ENCODE measurements at regions not wholly inside any gene's neighbourhood (a gene's known extent, or its start where the extent isn't known, plus 50 kb on each side); places are given as distances from the start of the nearest gene placed in this dataset.
"Not testable (repeated sequence)": the region's sequence is repeated elsewhere in the genome, so short reads cannot be mapped to it uniquely, and the experiment has no call there.

DNA sequence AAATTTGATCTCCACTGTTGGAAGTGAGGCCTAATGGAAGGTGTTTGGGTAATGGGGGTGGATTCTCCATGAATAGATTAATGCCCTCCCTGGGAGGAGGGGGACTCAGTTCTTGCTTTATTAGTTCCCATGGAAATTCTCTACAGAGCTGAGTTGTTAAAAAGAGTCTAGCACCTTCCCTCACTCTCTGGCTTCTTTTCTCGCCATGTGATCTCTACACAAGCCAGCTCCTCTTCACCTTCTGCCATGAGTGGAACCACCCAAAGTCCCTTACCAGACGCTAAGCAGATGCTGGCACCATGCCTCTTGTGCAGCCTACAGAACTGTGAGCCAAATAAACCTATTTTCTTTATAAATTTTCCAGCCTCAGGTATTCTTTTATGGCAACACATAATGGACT is 465.8 kb upstream of the ANO5 start:
- DNase-seq, result no peak

DNA sequence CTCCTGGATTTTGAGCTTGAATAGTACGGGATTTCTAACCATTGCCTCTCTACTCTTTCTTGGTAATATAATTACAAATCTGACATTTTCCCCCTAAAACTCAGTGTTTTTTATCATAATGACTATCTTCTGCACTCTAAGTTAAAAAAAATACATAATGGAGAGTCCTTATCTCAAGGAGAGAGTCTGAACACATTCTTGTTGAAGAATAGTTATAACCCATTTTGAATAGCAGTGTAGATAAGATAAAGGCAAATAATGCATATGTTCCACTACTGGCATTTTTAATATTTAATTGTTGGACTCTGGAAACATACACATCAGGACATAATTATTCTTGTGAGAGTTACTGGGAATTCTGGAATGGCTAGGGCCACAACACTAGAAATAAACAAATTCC is 456.5 kb upstream of the ANO5 start:
- no peak for DNase-seq

DNA sequence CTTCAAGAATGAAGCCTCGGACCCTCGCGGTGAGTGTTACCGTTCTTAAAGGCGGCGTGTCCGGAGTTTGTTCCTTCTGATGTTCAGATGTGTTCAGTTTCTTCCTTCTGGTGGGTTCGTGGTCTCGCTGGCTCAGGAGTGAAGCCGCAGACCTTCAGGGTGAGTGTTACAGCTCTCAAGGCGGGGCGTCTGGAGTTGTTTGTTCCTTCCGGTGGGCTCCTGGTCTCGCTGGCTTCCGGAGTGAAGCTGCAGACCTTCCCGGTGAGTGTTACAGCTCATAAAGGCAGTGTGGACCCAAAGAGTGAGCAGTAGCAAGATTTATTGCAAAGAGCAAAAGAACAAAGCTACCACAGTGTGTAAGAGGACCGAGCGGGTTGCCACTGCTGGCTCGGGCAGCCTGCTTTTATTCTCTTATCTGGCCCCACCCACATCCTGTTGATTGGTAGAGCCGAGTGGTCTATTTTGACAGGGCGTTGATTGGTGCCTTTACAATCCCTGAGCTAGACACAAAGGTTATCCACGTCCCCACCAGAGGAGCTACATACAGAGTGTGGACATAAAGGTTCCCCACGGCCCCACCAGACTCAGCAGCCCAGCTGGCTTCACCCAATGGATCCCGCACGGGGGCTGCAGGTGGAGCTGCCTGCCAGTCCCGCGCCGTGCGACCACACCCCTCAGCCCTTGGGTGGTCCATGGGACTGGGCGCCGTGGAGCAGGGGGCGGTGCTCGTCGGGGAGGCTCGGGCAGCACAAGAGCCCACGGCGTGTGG is 440.2 kb upstream of the ANO5 start:
- DNase-seq, result not testable (repeated sequence)

DNA sequence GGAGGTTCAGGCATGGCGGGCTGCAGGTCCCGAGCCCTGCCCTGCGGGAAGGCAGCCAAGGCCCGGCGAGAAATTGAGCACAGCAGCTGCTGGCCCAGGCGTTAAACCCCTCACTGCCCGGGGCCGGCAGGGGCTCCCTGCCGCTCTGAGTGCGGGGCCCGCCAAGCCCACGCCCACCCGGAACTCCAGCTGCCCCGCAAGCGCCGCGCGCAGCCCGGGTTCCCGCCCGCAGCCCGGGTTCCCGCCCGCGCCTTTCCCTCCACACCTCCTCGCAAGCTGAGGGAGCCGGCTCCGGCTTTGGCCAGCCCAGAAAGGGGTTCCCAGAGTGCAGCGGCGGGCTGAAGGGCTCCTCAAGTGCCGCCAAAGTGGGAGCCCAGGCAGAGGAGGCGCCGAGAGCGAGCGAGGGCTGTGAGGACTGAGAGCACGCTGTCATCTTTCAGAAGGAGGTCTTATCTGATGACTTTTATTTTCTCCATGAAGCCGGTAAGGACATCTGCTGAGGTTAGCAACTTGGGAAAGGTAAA is 439.6 kb upstream of the ANO5 start:
- DNase-seq, result not testable (repeated sequence)

DNA sequence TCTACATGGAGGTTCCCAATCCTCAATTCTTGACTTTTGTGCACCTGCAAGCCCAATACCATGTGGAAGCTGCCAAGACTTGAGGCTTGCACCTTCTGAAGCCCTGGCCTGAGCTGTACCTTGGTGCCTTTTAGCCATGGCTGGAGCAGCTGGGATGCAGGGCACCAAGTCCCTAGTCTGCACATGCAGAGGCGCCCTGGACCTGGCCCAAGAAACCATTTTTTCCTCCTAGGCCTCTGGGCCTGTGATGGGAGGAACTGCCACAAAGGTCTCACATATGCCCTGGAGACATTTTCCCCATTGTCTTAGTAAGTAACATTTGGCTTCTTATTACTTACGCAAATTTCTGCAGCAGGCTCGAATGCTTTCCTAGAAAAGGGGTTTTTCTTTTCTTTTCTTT is 431.9 kb upstream of the ANO5 start:
- no peak for DNase-seq

DNA sequence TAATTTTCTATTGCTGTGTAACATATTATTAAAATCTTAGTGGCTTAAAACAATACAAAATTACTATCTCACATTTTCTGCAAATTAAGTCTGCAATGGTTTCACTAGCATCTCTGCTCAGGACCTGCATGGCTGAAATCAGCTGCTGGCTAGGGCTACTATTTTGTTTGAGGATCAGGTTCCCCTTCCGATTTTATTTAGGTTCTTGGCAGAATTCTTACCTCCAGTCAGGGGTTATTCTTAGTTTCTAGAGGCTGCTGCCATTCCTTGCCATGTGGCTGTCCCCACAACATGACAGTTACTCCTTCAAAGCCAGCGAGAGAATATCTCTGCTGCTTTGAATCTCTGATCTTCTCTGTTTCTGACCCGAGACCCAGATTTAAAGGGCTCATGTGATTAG is 424.5 kb upstream of the ANO5 start:
- DNase-seq, result no peak

DNA sequence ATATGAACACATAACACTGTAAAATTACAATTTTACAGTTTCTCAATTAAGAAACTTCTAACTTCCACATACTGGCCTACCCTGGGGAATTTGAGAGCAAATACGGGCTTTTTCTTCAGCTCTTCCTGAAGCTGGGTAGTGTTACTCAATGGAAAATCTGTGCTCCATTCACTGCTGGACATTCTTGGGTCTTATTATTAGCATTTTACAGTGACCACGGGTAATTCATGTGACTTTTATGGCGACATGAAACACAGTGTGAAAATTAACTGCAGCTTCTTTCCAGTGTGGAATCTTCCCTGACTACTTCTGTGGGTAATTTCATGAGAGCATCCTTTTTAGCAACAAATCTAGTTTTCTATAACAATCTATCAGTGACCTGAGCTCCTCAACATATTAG is 423.7 kb upstream of the ANO5 start:
- no peak for DNase-seq

DNA sequence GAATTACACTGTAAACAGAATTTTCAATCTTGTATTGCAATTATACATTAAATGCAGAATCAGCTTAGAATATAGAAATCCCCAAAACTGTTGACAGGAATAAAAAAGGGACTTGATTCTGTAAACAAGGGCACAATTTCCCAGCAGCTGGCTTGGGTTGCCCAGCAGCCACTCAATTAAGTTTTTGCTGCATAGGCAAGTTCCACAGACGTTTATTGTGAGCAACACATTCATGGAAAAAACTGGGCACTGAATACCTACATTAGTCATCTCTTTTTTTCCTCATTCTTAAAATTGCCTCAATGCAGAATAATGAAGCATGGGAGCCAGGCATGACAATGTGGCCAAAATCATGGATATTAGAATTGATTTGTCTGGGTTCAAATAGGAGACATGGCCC is 421.8 kb upstream of the ANO5 start:
- DNase-seq, result no peak

DNA sequence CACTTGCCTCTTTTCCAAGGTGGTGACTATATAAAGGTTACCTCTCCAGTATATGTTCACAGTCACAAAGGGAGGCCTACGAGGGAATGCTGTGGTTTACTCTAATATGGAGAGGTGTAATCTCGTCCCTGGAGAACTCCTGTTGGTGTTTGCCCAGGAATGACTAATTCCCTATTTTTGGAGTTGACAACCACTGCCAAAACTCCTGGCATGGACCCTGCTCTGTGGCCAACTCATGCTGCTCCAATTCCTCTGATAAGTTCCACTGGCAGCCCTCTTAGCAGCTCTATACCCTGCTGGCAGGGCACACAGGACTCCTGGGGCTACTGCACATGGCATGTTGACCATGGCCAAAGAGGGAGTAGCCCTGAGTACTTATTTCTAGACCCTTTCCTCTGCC is 418.7 kb upstream of the ANO5 start:
- DNase-seq, result no peak

DNA sequence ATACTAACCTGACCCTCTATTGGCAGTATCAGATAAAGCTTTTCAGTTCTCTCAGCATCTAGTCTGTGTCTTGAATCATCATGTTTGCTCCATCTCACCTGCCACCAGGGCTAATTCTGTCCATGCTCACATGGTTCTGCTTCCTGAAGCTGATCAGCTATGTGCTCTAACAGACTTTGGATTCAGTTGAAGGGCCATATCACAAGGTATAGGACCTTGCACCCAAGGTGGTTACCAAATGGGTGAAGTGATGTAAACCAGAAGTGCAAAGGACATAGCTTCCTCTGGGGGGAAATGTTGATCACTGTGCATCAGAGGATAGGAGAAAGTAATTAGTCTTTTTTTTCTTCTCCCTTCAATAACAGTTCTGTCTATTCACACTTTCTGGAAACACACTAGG is 417.0 kb upstream of the ANO5 start:
- DNase-seq, result no peak

DNA sequence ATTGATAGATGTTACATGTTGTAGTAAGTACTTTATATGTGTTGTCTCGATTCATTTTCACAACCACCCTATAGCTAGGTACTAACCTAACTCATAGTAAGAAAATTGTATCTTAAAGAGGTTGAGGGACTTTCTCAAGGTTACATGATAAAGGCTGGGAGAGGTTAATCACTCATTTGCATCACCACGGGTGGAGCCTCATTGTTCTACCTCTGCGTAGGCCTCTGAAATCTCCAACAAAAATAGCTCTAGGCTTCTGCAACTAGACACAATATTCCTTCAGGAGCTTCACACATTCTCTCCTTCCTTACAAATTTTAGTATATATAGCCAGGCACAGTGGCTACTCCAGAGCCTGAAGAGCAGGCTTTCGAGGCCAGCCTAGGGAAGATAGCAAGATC is 408.9 kb upstream of the ANO5 start:
- DNase-seq, result no peak

DNA sequence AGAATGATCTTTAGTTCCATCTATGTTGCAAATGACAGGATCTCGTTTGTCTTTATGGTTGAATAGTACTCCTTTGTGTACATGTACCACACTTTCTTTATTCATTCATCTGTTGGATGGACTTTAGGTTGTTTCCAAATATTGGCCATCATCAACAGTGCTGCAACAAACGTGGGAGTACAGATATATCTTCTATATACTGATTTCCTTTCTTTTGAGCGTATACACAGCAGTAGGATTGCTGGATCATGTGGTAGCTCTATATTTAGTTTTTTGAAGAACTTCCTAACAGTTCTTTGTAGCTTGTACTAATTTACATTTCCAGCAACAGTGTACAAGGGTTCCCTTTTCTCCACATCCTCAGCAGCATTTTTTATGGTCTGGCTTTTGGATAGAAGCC is 407.5 kb upstream of the ANO5 start:
- no peak for DNase-seq

DNA sequence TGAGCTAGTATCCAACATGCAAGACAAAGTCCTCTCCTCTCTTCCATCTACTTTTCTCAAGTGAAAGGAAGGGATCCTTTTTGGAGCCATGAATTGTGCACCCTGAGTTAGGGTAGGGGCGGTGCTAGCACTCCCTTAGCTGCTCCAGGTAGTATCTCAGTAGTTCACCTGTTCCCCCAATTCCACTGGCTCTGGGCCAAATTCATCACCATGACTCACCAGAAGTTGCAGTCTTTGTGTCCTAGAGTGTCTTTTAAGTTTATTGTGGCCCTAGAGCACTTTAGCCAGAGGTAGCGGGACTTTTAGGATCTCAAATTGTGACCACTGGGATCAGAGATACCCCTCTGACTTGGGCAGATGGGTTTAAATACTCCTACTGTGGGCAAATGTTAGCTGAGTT is 398.6 kb upstream of the ANO5 start:
- no peak for DNase-seq

DNA sequence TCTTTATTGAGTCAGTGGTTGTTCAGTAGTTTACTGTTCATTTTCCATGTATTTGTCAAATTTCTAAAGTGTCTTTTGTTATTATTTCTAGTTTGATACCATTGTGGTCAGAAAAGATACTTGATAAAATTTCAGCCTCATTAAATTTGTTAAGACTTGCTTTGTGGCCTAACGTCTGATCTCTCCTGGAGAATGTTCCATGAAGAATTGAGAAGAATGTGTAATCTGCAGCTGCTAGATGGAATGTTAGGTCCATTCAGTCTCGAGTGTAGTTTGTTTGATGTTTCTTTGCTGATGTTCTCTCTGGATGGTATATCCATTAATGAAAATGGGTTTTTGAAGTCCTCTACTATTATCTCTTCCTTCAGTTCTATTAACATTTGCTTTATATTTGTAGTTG is 394.7 kb upstream of the ANO5 start:
- DNase-seq, result no peak

DNA sequence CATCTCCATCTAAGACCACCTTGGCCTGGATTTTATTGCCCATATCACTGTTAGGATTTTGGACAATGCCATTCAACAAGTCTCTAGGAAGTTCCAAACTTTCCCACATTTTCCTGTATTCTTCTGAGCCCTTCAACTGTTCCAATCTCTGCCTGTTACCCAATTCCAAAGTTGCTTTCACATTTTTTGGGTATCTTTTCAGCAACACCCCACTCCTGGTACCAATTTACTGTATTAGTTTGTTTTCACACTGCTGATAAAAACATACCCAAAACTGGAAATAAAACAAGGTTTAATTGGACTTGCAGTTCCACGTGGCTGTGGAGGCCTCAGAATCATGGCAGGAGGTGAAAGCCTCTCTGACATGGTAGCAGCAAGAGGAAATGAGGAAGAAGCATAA is 388.4 kb upstream of the ANO5 start:
- DNase-seq, result not testable (repeated sequence)

DNA sequence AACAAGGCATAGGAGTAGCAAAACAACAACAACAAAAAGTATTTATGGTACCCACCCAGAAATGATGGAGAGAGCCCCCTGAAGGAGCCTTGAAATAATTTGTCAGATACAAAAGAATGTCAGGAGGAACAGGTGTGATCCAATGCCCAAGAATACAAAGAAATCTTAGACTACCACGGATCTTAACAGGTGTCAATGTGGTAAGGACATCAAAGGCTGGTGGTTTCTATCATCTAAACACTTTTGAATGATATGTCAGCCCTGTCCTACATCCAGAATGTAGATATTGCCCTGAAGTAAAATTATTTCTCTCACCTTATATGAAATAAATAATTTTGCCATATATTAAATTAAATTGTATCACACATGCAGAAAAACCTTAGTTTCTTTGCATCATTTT is 386.4 kb upstream of the ANO5 start:
- no peak for DNase-seq

DNA sequence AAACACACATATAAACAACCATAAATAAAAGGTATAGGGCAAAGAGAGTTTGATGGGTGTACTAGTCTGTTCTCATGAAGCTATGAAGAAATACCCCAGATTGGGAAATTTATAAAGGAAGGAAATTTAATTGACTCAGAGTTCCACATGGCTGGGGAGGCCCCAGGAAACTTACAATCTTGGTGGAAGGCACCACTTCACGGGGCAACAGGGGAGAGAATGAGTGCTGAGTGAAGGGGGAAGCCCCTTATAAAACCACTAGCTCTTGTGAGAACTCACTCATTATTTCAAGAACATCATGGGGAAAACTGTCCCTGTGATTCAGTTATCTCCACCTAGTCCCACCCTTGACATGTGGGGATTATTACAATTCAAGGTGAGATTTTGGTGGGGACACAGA is 385.9 kb upstream of the ANO5 start:
- no peak for DNase-seq

DNA sequence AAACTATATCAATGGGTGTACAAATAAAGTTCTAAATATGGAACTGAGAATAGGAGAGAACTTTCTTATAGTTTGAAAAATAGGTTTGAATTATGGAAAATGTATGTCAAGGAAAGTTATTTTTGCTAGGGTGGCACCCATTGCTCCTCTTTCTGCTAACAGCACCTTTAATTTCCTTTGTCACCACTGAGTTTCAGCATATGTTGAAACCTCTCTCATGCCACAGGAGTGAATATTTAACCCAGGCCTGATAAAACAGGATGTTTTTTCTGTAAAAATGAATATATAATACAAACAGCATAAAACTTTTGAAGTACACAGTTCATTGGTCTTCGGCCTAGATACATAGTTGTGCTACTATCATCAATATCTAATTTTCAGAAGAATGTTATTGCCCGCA is 385.5 kb upstream of the ANO5 start:
- no peak for DNase-seq

DNA sequence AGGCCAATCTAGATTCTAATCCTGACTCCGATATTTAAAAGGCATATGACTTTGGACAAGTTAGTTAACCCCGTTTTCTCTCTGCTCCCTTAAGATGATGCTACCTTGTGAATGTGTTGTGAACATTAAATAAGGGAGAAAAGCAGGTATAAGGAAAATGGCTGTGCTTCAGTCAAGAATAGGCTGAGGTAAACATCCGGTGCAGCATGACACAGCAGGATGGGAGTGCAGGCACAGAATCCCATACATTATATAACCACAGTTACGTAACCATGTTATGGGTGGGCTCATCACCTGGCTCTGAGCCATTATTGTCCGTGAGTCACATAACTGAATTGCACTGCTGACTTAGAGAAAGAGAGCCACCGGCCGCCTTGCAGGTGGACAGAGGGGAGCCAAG is 382.2 kb upstream of the ANO5 start:
- no peak for DNase-seq

DNA sequence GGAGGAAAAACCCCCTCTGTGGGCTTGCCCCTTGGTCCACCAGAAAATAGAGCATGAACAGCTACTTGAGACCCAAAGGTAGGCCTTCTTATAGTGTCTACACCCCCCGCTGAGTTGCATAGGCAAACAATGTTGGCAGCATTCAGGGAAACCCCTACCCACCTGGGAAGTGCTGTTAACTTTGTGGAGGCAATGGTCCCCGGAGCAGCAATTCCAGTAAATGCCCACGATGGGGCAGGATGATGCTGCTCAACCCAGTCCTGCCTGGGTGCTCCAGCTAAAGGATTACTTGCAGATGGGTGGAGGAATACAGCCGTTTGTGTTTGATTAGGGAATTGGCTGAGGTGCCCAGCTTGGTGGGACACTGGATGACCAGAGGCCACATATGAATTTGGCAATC is 381.3 kb upstream of the ANO5 start:
- DNase-seq, result no peak

DNA sequence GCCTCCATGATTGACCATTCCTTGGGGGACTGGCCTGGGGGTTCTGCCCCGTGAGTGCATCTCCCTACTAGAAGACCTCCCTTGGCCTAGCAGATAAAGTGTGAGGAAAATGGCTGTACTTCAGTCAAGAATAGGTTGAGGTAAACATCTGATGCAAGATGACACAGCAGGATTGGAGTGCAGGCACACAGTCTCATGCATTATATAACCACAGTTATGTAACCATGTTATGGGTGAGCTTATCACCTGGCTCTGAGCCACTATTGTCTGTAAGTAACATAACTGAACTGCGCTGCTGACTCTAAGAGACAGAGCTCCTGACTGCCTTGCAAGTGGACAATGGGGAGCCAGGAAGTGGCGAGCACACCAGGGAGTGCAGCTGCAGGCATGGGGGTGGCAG is 378.7 kb upstream of the ANO5 start:
- DNase-seq, result peak; percentile 15

DNA sequence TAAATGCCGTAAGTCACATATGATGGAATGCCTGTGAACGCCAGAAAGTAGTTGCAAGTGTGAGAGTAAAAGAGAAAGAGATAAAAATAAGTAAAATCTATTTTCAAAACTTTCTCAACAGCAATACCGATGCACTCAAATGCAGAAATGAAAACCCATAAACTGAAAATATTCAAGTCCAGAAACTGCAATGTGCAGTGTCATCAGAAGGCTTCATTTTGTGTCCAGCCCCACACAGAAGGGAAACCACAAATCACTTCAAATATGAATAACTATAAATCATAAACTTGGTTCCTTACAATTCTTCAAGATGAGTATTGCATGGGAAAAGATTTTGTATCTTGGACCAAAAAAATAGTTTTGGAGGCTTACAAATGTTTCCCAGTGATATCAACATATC is 375.2 kb upstream of the ANO5 start:
- DNase-seq, result no peak

DNA sequence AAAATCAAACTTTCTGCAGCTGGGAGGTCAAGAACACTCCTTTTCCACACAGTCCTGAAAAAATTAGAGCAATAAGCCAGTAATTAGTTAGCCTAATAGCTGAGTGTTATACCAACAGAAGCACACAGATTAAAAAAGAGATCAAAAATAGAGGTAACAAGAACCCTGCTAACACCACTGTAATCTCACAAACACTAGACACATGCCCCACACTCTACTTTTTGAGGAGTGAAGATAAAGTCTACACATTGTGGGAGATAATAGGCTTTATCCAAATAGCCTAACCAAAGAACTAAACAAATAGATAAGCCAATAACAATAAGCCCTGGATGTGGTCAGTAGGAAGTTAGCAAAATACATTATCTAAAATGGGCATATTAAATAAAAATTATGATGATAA is 372.7 kb upstream of the ANO5 start:
- DNase-seq, result no peak

DNA sequence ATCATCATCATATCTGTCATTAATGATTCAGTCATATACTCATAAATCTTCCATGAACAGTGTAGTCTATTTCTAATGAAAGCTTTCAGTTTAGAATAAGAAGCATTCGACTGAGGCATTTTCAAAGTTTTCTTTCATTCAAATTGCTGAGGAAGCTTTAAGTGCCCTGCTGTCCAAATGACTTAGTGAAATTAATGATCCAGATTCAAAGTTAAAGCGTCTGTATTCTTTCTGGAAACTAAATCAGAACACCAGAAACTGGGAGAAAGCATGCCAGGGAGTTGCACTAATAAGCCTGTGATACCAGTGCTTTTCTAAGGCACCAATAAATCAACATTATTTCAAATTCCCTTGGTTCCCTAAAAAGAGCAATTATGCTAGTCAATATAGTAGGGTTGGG is 367.8 kb upstream of the ANO5 start:
- DNase-seq, result no peak

DNA sequence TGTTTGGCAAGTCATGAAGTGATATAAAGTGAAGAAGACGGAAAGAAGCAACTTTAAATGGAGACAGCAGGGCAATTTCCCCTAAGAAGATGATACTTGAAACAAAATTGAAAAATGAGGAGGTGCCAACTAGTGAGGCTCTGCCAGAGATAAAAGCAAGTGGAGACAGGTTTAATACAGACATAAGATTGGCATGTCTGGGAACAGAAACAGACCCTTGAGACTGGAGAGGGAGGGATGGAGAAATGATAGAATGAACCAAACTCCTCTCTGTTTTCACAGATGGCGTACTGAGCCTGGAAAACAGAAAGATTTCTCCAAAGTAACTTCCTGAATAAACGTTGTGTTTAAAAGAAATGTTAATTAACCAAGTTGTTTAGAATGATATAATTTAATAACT is 354.5 kb upstream of the ANO5 start:
- no peak for DNase-seq
